Osteocyte (in vitro differentiated cells): ENCODE measurements at regions not wholly inside any gene's neighbourhood (a gene's known extent, or its start where the extent isn't known, plus 50 kb on each side); places are given as distances from the start of the nearest gene placed in this dataset.
A peak's percentile ranks its signal among the peaks of the same experiment; 100 is the strongest.

Source experiments
- DNase-seq: peaks from one replicate; pipeline ENCODE4 v3.0.0; 2021; ENCODE audit warnings: mixed read lengths; ENCODE audit not compliant: unreplicated experiment; ENCODE audit errors: extremely low spot score
- H3K27ac Mint-ChIP-seq: one replicate; pipeline ENCODE4 v1.8.0; 2021; ENCODE audit warnings: mild to moderate bottlenecking, mixed read lengths; ENCODE audit not compliant: unreplicated experiment
- H3K27me3 Mint-ChIP-seq: one replicate; pipeline ENCODE4 v1.8.0; 2021; ENCODE audit warnings: mixed read lengths; ENCODE audit not compliant: unreplicated experiment
- H3K36me3 Mint-ChIP-seq: one replicate; pipeline ENCODE4 v1.8.0; 2021; ENCODE audit warnings: mixed read lengths; ENCODE audit not compliant: unreplicated experiment
- H3K4me1 Mint-ChIP-seq: one replicate; pipeline ENCODE4 v1.8.0; 2021; ENCODE audit warnings: mixed read lengths; ENCODE audit not compliant: unreplicated experiment
- H3K4me3 Mint-ChIP-seq: one replicate; pipeline ENCODE4 v1.8.0; 2021; ENCODE audit warnings: mild to moderate bottlenecking, moderate library complexity, mixed read lengths; ENCODE audit not compliant: unreplicated experiment
- H3K9me3 Mint-ChIP-seq: one replicate; pipeline ENCODE4 v1.8.0; 2021; ENCODE audit warnings: mixed read lengths; ENCODE audit not compliant: unreplicated experiment
- CTCF ChIP-seq: fragments of 200-600 bp; sonication (generic); IDR thresholded peaks from 2 replicates; pipeline ENCODE4 v1.5.0; 2021; ENCODE audit warnings: antibody characterized with exemption, mild to moderate bottlenecking, moderate library complexity

- Mint-ChIP-seq H3K27me3 (no peaks in the 10 kb centered on the region), H3K27ac (no peak overlapping the region), H3K4me3 (no peak overlapping the region), H3K36me3 (no peaks in the 10 kb centered on the region), H3K4me1 (peaks cover 28% of the 10 kb centered on the region), H3K9me3 (peaks cover 7% of the 10 kb centered on the region)
- no peak for DNase-seq
- TF ChIP-seq CTCF, result no peak
These were observed 242.6 kb downstream of the NDFIP2 start for GRCh38 chr13:79723519-79724024.

GRCh38 chr13:79722885-79723445 is 242.0 kb downstream of the NDFIP2 start:
- DNase-seq, result no peak
- Mint-ChIP-seq H3K4me3 (no peak overlapping the region), H3K4me1 (peaks cover 28% of the 10 kb centered on the region), H3K36me3 (no peaks in the 10 kb centered on the region), H3K27ac (no peak overlapping the region), H3K9me3 (peaks cover under 1% of the 10 kb centered on the region), H3K27me3 (no peaks in the 10 kb centered on the region)
- TF ChIP-seq CTCF, result no peak

- Mint-ChIP-seq H3K4me1 (peaks cover 4% of the 10 kb centered on the region), H3K9me3 (no peaks in the 10 kb centered on the region), H3K27me3 (no peaks in the 10 kb centered on the region), H3K4me3 (no peak overlapping the region), H3K27ac (no peak overlapping the region), H3K36me3 (no peaks in the 10 kb centered on the region)
- no peak for DNase-seq
- TF ChIP-seq CTCF, result no peak
These were observed 235.2 kb downstream of the NDFIP2 start for GRCh38 chr13:79716191-79716590.

GRCh38 chr13:79711631-79712030 is 230.7 kb downstream of the NDFIP2 start:
- peaks cover 29% of the 10 kb centered on the region for H3K4me1 Mint-ChIP-seq
- no peaks in the 10 kb centered on the region for H3K9me3 Mint-ChIP-seq
- no peaks in the 10 kb centered on the region for H3K27me3 Mint-ChIP-seq
- TF ChIP-seq CTCF, result no peak
- no peak for DNase-seq
- H3K36me3 Mint-ChIP-seq, result no peaks in the 10 kb centered on the region
- H3K4me3 Mint-ChIP-seq, result no peak overlapping the region
- H3K27ac Mint-ChIP-seq, result no peak overlapping the region

GRCh38 chr13:79710376-79710775 is 229.4 kb downstream of the NDFIP2 start:
- Mint-ChIP-seq H3K27me3 (no peaks in the 10 kb centered on the region), H3K4me1 (peaks cover 29% of the 10 kb centered on the region), H3K4me3 (no peak overlapping the region), H3K9me3 (no peaks in the 10 kb centered on the region), H3K36me3 (no peaks in the 10 kb centered on the region), H3K27ac (peak overlapping the region; percentile 33)
- no peak for DNase-seq
- TF ChIP-seq CTCF, result no peak
